Peyer's patch (tissue), 4 donors: ENCODE measurements at regions not wholly inside any gene's neighbourhood (a gene's known extent, or its start where the extent isn't known, plus 50 kb on each side); places are given as distances from the start of the nearest gene placed in this dataset.

Experiments
- POLR2A ChIP-seq, 2 donors: fragments of 450-650 bp; IDR thresholded peaks; one replicate each; pipeline ENCODE4 v1.5.1; 2017; ENCODE audit warnings: antibody characterized with exemption in 2 of 2, mild to moderate bottlenecking in 2 of 2, moderate library complexity in 2 of 2
- TF ChIP-seq, protein P1 (sequence below), 6 experiments: fragments of 450-650 bp in 4 of 6; fragments of 200-600 bp in 2 of 6; sonication (generic) in 1 of 6; IDR thresholded peaks; one replicate each; pipeline ENCODE4 v1.5.1; 2017 to 2019; ENCODE audit warnings: antibody characterized with exemption in 6 of 6, mild to moderate bottlenecking in 3 of 6, moderate library complexity in 1 of 6

- TF ChIP-seq, protein P1, sequence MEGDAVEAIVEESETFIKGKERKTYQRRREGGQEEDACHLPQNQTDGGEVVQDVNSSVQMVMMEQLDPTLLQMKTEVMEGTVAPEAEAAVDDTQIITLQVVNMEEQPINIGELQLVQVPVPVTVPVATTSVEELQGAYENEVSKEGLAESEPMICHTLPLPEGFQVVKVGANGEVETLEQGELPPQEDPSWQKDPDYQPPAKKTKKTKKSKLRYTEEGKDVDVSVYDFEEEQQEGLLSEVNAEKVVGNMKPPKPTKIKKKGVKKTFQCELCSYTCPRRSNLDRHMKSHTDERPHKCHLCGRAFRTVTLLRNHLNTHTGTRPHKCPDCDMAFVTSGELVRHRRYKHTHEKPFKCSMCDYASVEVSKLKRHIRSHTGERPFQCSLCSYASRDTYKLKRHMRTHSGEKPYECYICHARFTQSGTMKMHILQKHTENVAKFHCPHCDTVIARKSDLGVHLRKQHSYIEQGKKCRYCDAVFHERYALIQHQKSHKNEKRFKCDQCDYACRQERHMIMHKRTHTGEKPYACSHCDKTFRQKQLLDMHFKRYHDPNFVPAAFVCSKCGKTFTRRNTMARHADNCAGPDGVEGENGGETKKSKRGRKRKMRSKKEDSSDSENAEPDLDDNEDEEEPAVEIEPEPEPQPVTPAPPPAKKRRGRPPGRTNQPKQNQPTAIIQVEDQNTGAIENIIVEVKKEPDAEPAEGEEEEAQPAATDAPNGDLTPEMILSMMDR (IDR thresholded peaks at IDR 0.05): peak in 3 of 6 experiments; percentile 12 to 16 (median 15)
- no peak for TF ChIP-seq POLR2A (IDR thresholded peaks at IDR 0.05)
These were observed 127.4 kb upstream of the DPYD start for GRCh38 chr1:98048244-98048643.
